ENCODE measurements at regions not wholly inside any gene's neighbourhood (a gene's known extent, or its start where the extent isn't known, plus 50 kb on each side); places are given as distances from the start of the nearest gene placed in this dataset.

- H3K4me3 ChIP-seq (ENCODE audit: low read length): no peak overlapping the region
- no peak for DNase-seq (ENCODE audit: low read depth, low spot score)
Measured at GRCh38 chr3:177563243-177563780, 366.0 kb upstream of the TBL1XR1 start.

- DNase-seq (ENCODE audit: low read depth, low spot score): no peak
- no peak overlapping the region for H3K4me3 ChIP-seq (ENCODE audit: low read length)
Measured at GRCh38 chr3:177563792-177564191, 366.5 kb upstream of the TBL1XR1 start.

- no peak overlapping the region for H3K4me3 ChIP-seq (ENCODE audit: low read length)
- DNase-seq (ENCODE audit: low read depth, low spot score): no peak
Measured at GRCh38 chr3:177565981-177566380, 368.7 kb upstream of the TBL1XR1 start.

GRCh38 chr3:177567833-177568232 lies 370.6 kb upstream of the TBL1XR1 start:
- no peak overlapping the region for H3K4me3 ChIP-seq (ENCODE audit: low read length)
- DNase-seq (ENCODE audit: low read depth, low spot score): no peak

DNA sequence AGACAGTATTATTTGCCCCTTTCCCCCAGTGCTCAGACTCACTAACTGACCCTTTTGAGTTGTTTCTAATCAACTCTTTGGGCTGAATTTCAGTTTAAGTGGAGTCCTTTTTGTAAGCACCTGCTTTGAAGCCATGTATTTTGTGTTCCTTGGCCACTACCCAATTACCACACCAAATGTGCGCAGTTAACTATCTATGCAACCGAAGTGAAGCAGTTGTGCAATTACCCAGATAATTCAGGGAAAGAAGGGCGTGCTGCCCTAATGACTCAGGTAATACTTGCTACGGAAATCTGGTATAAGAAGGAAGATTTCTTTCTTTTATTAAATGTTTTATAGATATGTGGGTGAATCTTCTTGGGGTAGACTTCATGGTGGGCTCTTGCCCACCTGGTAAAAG lies 371.9 kb upstream of the TBL1XR1 start:
- DNase-seq (ENCODE audit: low read depth, low spot score): no peak
- no peak overlapping the region for H3K4me3 ChIP-seq (ENCODE audit: low read length)

DNA sequence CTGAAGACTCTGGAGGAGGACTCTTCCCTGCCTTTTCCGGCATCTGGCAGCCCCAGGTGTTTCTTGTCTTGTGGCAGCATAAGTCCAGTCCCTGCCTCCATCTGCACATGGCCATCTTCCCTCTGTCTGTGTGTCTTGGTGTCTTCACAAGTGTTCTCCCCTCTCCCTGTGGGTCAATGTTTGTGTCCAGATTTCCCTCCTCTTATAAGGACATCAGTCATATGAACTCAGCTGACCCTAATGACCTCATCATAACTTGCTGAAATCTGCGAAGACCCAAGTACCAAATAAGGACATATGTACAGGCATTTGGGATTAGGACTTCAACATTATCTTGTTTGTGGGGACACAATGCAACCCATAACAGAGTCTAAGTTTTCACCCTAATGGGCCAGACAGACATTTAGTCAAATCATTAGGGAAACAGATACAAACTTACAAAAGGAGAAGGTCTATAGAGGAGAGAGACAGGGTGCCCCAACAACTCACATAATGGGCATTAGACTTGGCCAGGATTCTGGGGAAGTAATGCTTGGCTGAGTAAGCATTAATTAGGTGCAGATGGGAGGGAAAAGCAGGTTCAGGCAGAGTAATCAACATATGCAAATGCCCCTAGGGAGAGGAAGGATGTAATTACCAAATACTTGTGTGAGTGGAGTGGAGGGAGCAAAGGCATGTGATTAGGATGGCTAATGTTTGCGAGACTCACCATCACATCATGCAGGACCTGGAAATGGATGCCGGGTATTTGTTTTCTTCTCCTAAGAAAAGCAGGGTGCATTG lies 372.8 kb upstream of the TBL1XR1 start:
- H3K4me3 ChIP-seq (ENCODE audit: low read length): no peak overlapping the region
- DNase-seq (ENCODE audit: low read depth, low spot score): no peak

- no peak overlapping the region for H3K4me3 ChIP-seq (ENCODE audit: low read length)
- no peak for DNase-seq (ENCODE audit: low read depth, low spot score)
Measured at GRCh38 chr3:177571271-177571943, 374.1 kb upstream of the TBL1XR1 start.

GRCh38 chr3:177571944-177572315 lies 374.6 kb upstream of the TBL1XR1 start:
- DNase-seq (ENCODE audit: low read depth, low spot score): no peak
- H3K4me3 ChIP-seq (ENCODE audit: low read length): no peak overlapping the region

DNA sequence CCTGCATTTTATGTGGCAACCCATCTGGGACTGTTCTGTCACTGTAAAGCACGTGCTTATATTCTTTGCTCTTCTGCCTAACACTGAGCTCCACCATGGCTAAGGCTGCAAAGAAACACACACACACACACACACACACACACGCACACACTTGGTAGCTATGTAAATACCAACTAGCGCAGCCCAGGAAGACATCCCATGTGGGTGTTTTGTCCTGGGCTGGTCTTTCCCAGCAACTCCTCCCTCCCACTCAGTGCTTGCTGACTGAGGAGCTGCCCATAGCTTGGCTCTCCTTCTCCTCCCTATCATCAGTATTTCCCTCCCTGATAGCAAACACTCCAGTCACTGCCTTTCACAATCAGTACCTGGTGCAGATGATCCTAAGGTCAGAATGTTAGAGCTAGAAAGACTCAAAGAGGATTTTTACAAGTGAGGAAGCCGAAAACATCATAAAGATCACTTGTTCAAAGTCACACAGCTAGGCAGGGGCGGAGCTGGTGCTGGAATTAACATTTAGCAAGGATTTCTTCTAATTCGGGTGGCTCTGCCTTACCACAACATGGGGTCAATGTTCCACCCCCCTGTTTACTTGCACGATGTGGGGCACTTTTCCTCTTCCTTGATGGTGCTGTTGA lies 377.1 kb upstream of the TBL1XR1 start:
- DNase-seq (ENCODE audit: low read depth, low spot score): no peak

DNA sequence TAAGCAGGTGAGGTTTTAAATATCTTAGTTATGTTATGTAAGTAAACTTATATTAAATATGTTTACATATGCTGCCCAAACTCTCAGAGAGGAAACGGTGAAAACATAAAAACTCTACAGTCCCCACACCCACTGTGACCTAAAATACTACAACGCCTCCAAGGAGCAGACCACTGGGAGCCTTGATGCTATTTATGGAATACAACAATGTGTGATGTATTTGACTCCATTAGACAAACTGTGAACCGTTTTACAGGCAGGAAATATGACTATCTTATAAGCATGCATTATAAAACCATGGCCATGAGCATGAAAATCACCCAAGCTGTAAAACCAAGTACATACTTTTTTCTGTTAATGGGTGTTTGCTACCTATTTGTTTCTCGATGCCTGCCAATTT lies 379.5 kb upstream of the TBL1XR1 start:
- no peak for DNase-seq (ENCODE audit: low read depth, low spot score)
- H3K4me3 ChIP-seq (ENCODE audit: low read length): no peak overlapping the region

More for the DNA sequence above, 377.1 kb upstream of the TBL1XR1 start:
- H3K4me3 ChIP-seq (ENCODE audit: low read length): no peak overlapping the region

GRCh38 chr3:177578488-177578887 lies 381.2 kb upstream of the TBL1XR1 start:
- DNase-seq (ENCODE audit: low read depth, low spot score): no peak
- H3K4me3 ChIP-seq (ENCODE audit: low read length): no peak overlapping the region

GRCh38 chr3:177579419-177579818 lies 382.1 kb upstream of the TBL1XR1 start:
- no peak overlapping the region for H3K4me3 ChIP-seq (ENCODE audit: low read length)
- no peak for DNase-seq (ENCODE audit: low read depth, low spot score)

- no peak for DNase-seq (ENCODE audit: low read depth, low spot score)
Measured at GRCh38 chr3:177580437-177580836, 383.2 kb upstream of the TBL1XR1 start.

DNA sequence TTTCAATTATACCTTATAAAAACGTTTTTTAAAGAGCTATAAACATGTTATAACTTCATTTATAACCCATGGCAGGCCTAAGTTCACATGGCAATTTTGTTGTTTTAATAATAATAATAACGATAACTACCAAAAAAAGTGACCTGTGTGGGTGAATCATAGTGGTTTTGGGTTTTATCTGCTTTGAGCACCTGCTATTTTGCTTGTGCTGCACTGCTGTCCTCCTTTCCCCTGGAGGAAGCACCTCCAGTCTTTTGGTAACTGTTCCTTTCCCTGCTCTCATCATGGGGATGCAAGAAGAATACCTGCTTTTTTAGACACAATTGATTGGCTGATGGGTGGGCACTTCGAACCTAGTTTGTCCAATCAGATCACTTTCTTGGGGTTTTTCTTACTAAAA lies 388.0 kb upstream of the TBL1XR1 start:
- DNase-seq (ENCODE audit: low read depth, low spot score): no peak
- no peak overlapping the region for H3K4me3 ChIP-seq (ENCODE audit: low read length)

More at GRCh38 chr3:177580437-177580836, 383.2 kb upstream of the TBL1XR1 start:
- no peak overlapping the region for H3K4me3 ChIP-seq (ENCODE audit: low read length)

- no peak overlapping the region for H3K4me3 ChIP-seq (ENCODE audit: low read length)
- no peak for DNase-seq (ENCODE audit: low read depth, low spot score)
Measured at GRCh38 chr3:177589041-177589650, 391.9 kb upstream of the TBL1XR1 start.

DNA sequence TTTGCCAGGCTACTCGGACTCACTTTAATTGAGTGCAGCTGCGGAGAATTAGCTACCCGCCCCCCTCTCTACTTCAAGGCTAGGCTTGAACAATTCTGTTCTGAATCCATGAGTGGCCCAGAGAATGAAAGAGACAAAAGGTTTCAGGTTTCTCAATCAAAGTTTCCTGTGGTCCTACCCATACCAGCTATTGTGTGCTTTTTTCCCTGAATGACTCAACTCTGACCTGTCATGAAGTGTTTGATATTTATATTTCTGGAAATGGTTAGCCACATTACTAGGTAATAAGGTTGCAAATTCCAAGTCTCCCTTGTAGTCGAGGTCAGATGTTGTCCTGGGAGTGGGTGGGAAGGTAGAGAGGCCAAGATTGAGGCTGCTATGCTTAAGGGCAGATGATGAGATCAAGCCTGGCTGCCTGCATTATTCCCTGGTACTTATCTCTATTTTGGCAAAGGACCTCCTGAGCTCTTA lies 392.7 kb upstream of the TBL1XR1 start:
- DNase-seq (ENCODE audit: low read depth, low spot score): no peak
- no peak overlapping the region for H3K4me3 ChIP-seq (ENCODE audit: low read length)

DNA sequence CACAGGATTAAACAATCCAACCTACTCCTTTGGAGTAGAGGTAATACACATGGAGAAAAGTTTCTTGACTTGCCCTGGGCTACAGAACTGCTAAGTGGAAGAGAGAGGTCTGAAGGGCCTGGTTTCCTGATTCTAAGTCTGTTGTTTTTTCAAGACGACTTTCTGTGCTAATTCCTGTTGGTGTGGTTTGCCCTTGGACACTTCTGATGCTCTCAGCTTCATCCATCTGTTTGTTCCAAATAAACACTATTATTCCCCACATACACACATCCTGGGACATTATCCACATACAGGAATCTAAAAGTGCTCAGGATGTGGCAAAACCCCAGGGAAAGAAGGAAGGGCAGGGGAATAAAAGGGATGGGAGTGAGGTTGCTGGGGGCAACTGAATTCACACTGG lies 393.5 kb upstream of the TBL1XR1 start:
- no peak for DNase-seq (ENCODE audit: low read depth, low spot score)
- H3K4me3 ChIP-seq (ENCODE audit: low read length): no peak overlapping the region

- no peak for DNase-seq (ENCODE audit: low read depth, low spot score)
- no peak overlapping the region for H3K4me3 ChIP-seq (ENCODE audit: low read length)
Measured at GRCh38 chr3:177591379-177591778, 394.1 kb upstream of the TBL1XR1 start.

- no peak overlapping the region for H3K4me3 ChIP-seq (ENCODE audit: low read length)
- DNase-seq (ENCODE audit: low read depth, low spot score): no peak
Measured at GRCh38 chr3:177594096-177594495, 396.8 kb upstream of the TBL1XR1 start.

Measured in Jurkat, Clone E6-1 (cell line).